Suprapubic skin (tissue), 4 donors: ENCODE measurements at regions not wholly inside any gene's neighbourhood (a gene's known extent, or its start where the extent isn't known, plus 50 kb on each side); places are given as distances from the start of the nearest gene placed in this dataset.
A peak's percentile ranks its signal among the peaks of the same experiment; 100 is the strongest.

Experiments
- DNase-seq, 2 donors: peaks; one replicate each; pipeline ENCODE4 v3.0.0-alpha.2; 2019; ENCODE audit warnings: low spot score in 2 of 2
- H3K27ac ChIP-seq: fragments of 200-600 bp; sonication (generic); one replicate; pipeline ENCODE4 v1.5.1; 2019
- H3K27me3 ChIP-seq: fragments of 200-600 bp; sonication (generic); one replicate; pipeline ENCODE4 v1.5.1; 2019
- H3K36me3 ChIP-seq: fragments of 200-600 bp; sonication (generic); one replicate; pipeline ENCODE4 v1.5.1; 2019
- H3K4me1 ChIP-seq: fragments of 200-600 bp; sonication (generic); one replicate; pipeline ENCODE4 v1.5.1; 2019
- H3K4me3 ChIP-seq: fragments of 200-600 bp; sonication (generic); one replicate; pipeline ENCODE4 v1.5.1; 2019; ENCODE audit warnings: mild to moderate bottlenecking
- H3K9me3 ChIP-seq: fragments of 200-600 bp; sonication (generic); one replicate; pipeline ENCODE4 v1.5.1; 2019
- CTCF ChIP-seq, 2 donors: fragments of 200-600 bp in 1 of 2; fragments of 450-650 bp in 1 of 2; sonication (generic) in 1 of 2; IDR thresholded peaks; one replicate each; pipeline ENCODE4 v1.5.1; 2016 to 2019; ENCODE audit warnings: antibody characterized with exemption in 2 of 2, mild to moderate bottlenecking in 1 of 2, moderate library complexity in 1 of 2
- EP300 ChIP-seq: sonication (generic); formaldehyde crosslinking; IDR thresholded peaks from one replicate; pipeline ENCODE4 v1.6.1; 2017; ENCODE audit warnings: antibody characterized with exemption
- POLR2A ChIP-seq, 2 donors: fragments of 450-650 bp; IDR thresholded peaks; one replicate each; pipeline ENCODE4 v1.6.1; 2017; ENCODE audit warnings: antibody characterized with exemption in 2 of 2, mild to moderate bottlenecking in 2 of 2, moderate library complexity in 2 of 2
- POLR2AphosphoS5 ChIP-seq, 3 donors: sonication (generic); formaldehyde crosslinking; IDR thresholded peaks; one replicate each; pipeline ENCODE4 v1.6.1; 2017; ENCODE audit warnings: antibody characterized with exemption in 3 of 3
- WGBS: methylation state at CpG from one replicate; pipeline ENCODE4 v1.1.5; 2018; 5-methylcytosine and 5-hydroxymethylcytosine counted together

DNA sequence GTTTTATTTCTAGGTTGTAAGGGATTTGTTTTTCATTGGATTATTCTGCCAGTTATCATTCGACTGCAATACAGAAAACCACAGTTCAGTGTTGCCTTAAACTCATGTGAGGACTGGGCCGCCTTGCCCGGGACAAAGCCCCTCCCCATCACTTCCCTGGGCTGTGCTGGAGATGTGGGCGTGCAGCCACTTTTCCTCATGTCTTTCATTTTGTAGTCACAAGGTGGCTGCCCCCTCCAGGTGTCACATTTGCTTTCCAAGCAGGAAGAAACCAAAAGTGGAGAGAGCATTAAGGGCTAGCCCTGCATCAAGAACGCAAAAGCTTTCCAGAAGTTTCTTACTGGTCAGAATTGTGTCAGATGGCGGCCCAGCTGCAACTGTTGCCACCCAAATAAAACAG is 492.5 kb upstream of the ID2 start:
- DNase-seq = no peak
- H3K9me3 ChIP-seq = no peaks in the 10 kb centered on the region
- H3K4me3 ChIP-seq = no peak overlapping the region
- H3K27ac ChIP-seq = no peak overlapping the region
- no peaks in the 10 kb centered on the region for H3K36me3 ChIP-seq
- no peaks in the 10 kb centered on the region for H3K4me1 ChIP-seq
- TF ChIP-seq CTCF (IDR thresholded peaks at IDR 0.05) = no peak
- no peak for TF ChIP-seq POLR2AphosphoS5 (IDR thresholded peaks at IDR 0.05)
- no peak for TF ChIP-seq POLR2A (IDR thresholded peaks at IDR 0.05)
- TF ChIP-seq EP300 = no peak
- WGBS = 85% methylated on average over 6 of the region's 6 CpGs
- H3K27me3 ChIP-seq = no peaks in the 10 kb centered on the region

DNA sequence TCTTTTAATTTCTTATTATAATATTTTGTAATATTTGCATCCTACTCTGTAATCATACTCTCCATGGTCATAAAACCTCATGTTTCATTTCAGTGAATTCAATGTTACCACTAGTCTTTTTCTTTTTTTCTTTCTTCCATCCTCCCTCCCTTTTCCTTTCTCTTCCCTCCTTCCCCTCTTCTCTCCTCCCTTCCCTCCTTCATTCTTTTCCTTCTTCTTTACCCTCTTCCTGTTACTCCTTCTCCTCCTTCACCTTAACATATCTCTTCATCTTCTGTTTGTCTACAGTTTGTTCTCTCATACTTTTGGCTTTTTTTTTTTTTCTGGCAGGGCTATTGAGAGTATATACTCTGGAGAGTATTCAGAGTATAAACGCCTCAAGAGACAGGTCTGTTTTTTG is 491.6 kb upstream of the ID2 start:
- 68% methylated on average over 1 of the region's 1 CpG for WGBS

DNA sequence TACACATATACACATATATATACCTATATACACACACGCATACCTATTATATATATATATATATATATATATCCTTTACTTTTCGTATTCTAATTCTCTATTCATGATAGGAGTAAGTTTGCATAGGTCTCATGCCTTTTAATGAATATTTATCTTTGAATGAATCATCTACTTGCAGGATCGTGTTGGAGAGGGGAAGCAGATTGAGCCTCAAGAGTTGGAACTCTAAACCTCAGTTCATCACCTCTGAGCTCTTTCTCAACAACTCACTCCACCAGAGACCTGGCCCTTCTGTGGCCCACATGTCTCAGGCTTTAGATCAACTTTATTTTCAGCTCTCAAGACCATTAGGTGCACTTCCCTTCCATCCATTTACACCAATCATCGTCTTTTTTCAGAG is 490.4 kb upstream of the ID2 start:
- no peak overlapping the region for H3K27ac ChIP-seq
- H3K36me3 ChIP-seq = no peaks in the 10 kb centered on the region
- no peaks in the 10 kb centered on the region for H3K27me3 ChIP-seq
- H3K4me1 ChIP-seq = no peaks in the 10 kb centered on the region
- DNase-seq = no peak
- WGBS = 94% methylated on average over 4 of the region's 4 CpGs
- H3K4me3 ChIP-seq = no peak overlapping the region
- no peaks in the 10 kb centered on the region for H3K9me3 ChIP-seq
- TF ChIP-seq POLR2AphosphoS5 (IDR thresholded peaks at IDR 0.05) = no peak
- no peak for TF ChIP-seq EP300
- TF ChIP-seq CTCF (IDR thresholded peaks at IDR 0.05) = no peak
- no peak for TF ChIP-seq POLR2A (IDR thresholded peaks at IDR 0.05)

More for the DNA sequence above, 491.6 kb upstream of the ID2 start:
- Histone ChIP-seq H3K4me1 (no peaks in the 10 kb centered on the region), H3K27me3 (no peaks in the 10 kb centered on the region), H3K27ac (no peak overlapping the region), H3K4me3 (no peak overlapping the region), H3K9me3 (no peaks in the 10 kb centered on the region), H3K36me3 (no peaks in the 10 kb centered on the region)
- no peak for DNase-seq
- TF ChIP-seq POLR2A (IDR thresholded peaks at IDR 0.05) (no peak), EP300 (no peak), CTCF (IDR thresholded peaks at IDR 0.05) (no peak), POLR2AphosphoS5 (IDR thresholded peaks at IDR 0.05) (no peak)

- H3K4me1 ChIP-seq = no peaks in the 10 kb centered on the region
- H3K36me3 ChIP-seq = no peaks in the 10 kb centered on the region
- no peak overlapping the region for H3K4me3 ChIP-seq
- DNase-seq = no peak
- WGBS = 77% methylated on average over 2 of the region's 2 CpGs
- H3K27ac ChIP-seq = no peak overlapping the region
- no peaks in the 10 kb centered on the region for H3K27me3 ChIP-seq
- no peak for TF ChIP-seq POLR2A (IDR thresholded peaks at IDR 0.05)
- TF ChIP-seq EP300 = no peak
- no peak for TF ChIP-seq POLR2AphosphoS5 (IDR thresholded peaks at IDR 0.05)
- no peak for TF ChIP-seq CTCF (IDR thresholded peaks at IDR 0.05)
- H3K9me3 ChIP-seq = no peaks in the 10 kb centered on the region
Observed at GRCh38 chr2:8193146-8193545, 488.7 kb upstream of the ID2 start.

GRCh38 chr2:8193686-8194615 is 487.9 kb upstream of the ID2 start:
- Histone ChIP-seq H3K4me1 (no peaks in the 10 kb centered on the region), H3K27me3 (no peaks in the 10 kb centered on the region), H3K27ac (no peak overlapping the region), H3K4me3 (peak overlapping the region; percentile 2), H3K9me3 (no peaks in the 10 kb centered on the region), H3K36me3 (no peaks in the 10 kb centered on the region)
- DNase-seq = no peak
- TF ChIP-seq POLR2AphosphoS5 (IDR thresholded peaks at IDR 0.05) = no peak
- WGBS = 57% methylated on average over 15 of the region's 15 CpGs
